NCI-H1930 (cell line): ENCODE measurements at regions not wholly inside any gene's neighbourhood (a gene's known extent, or its start where the extent isn't known, plus 50 kb on each side); places are given as distances from the start of the nearest gene placed in this dataset.
"Not testable (repeated sequence)": the region's sequence is repeated elsewhere in the genome, so short reads cannot be mapped to it uniquely, and the experiment has no call there.

Experiments
- DNase-seq, 2 experiments: peaks; one replicate each; lab custom pipeline; 2025; lab: John Stamatoyannopoulos, UW

- no peak for DNase-seq
Observed at GRCh38 chr1:87958201-87958600, 629.5 kb downstream of the LMO4 start.

GRCh38 chr1:87958716-87959115 is 630.0 kb downstream of the LMO4 start:
- DNase-seq = no peak

- DNase-seq = no peak
Observed at GRCh38 chr1:87959236-87959635, 630.6 kb downstream of the LMO4 start.

- DNase-seq = no peak
Observed at GRCh38 chr1:87961992-87962391, 633.3 kb downstream of the LMO4 start.

GRCh38 chr1:87963556-87963955 is 634.9 kb downstream of the LMO4 start:
- no peak for DNase-seq

- DNase-seq = no peak
Observed at GRCh38 chr1:87965193-87965592, 636.5 kb downstream of the LMO4 start.

GRCh38 chr1:87968197-87968955 is 639.7 kb downstream of the LMO4 start:
- no peak for DNase-seq

GRCh38 chr1:87969040-87969439 is 640.4 kb downstream of the LMO4 start:
- DNase-seq = no peak

GRCh38 chr1:87972811-87973210 is 644.1 kb downstream of the LMO4 start:
- DNase-seq = no peak

GRCh38 chr1:87973896-87974295 is 645.2 kb downstream of the LMO4 start:
- DNase-seq = no peak

GRCh38 chr1:87976316-87976715 is 647.6 kb downstream of the LMO4 start:
- no peak for DNase-seq

- no peak for DNase-seq
Observed at GRCh38 chr1:87977145-87977544, 648.5 kb downstream of the LMO4 start.

- DNase-seq = no peak
Observed at GRCh38 chr1:87979079-87979478, 650.4 kb downstream of the LMO4 start.

- DNase-seq = no peak
Observed at GRCh38 chr1:87980494-87980893, 651.8 kb downstream of the LMO4 start.

- no peak for DNase-seq
Observed at GRCh38 chr1:87981386-87981785, 652.7 kb downstream of the LMO4 start.

- DNase-seq = no peak
Observed at GRCh38 chr1:87981810-87982209, 653.1 kb downstream of the LMO4 start.

GRCh38 chr1:87983841-87984240 is 655.2 kb downstream of the LMO4 start:
- DNase-seq = no peak

- no peak for DNase-seq
Observed at GRCh38 chr1:87985071-87985470, 656.4 kb downstream of the LMO4 start.

- no peak for DNase-seq
Observed at GRCh38 chr1:87986130-87986866, 657.6 kb downstream of the LMO4 start.

GRCh38 chr1:87989346-87989745 is 660.7 kb downstream of the LMO4 start:
- no peak for DNase-seq

- DNase-seq = not testable (repeated sequence)
Observed at GRCh38 chr1:87992536-87992935, 663.9 kb downstream of the LMO4 start.

- no peak for DNase-seq
Observed at GRCh38 chr1:87993051-87993450, 664.4 kb downstream of the LMO4 start.

- DNase-seq = no peak
Observed at GRCh38 chr1:87999852-88000251, 671.2 kb downstream of the LMO4 start.

- DNase-seq = no peak
Observed at GRCh38 chr1:88001460-88001859, 672.8 kb downstream of the LMO4 start.
